ENCODE measurements at regions not wholly inside any gene's neighbourhood (a gene's known extent, or its start where the extent isn't known, plus 50 kb on each side); places are given as distances from the start of the nearest gene placed in this dataset.

GRCh38 chr5:56540266-56540665 lies 275.1 kb upstream of the MAP3K1 start:
- DNase-seq: no peak

- DNase-seq: no peak
Measured at GRCh38 chr5:56538580-56538979, 276.8 kb upstream of the MAP3K1 start.

GRCh38 chr5:56535347-56535746 lies 280.0 kb upstream of the MAP3K1 start:
- no peak for DNase-seq

GRCh38 chr5:56534102-56534829 lies 281.1 kb upstream of the MAP3K1 start:
- DNase-seq: no peak

- no peak for DNase-seq
Measured at GRCh38 chr5:56532466-56532865, 282.9 kb upstream of the MAP3K1 start.

- no peak for DNase-seq
Measured at GRCh38 chr5:56530626-56531138, 284.7 kb upstream of the MAP3K1 start.

- DNase-seq: no peak
Measured at GRCh38 chr5:56529666-56530430, 285.5 kb upstream of the MAP3K1 start.

GRCh38 chr5:56527174-56527573 lies 288.2 kb upstream of the MAP3K1 start:
- DNase-seq: no peak

- DNase-seq: no peak
Measured at GRCh38 chr5:56525113-56525512, 290.2 kb upstream of the MAP3K1 start.

- no peak for DNase-seq
Measured at GRCh38 chr5:56523790-56524575, 290.9 kb upstream of the ANKRD55 start.

GRCh38 chr5:56522960-56523359 lies 289.8 kb upstream of the ANKRD55 start:
- DNase-seq: no peak

- no peak for DNase-seq
Measured at GRCh38 chr5:56522169-56522568, 289.0 kb upstream of the ANKRD55 start.

- no peak for DNase-seq
Measured at GRCh38 chr5:56520986-56521730, 288.0 kb upstream of the ANKRD55 start.

GRCh38 chr5:56518820-56519219 lies 285.7 kb upstream of the ANKRD55 start:
- DNase-seq: no peak

GRCh38 chr5:56517011-56517416 lies 283.9 kb upstream of the ANKRD55 start:
- DNase-seq: no peak

GRCh38 chr5:56516441-56516840 lies 283.3 kb upstream of the ANKRD55 start:
- DNase-seq: no peak

GRCh38 chr5:56516035-56516434 lies 282.9 kb upstream of the ANKRD55 start:
- no peak for DNase-seq

- no peak for DNase-seq
Measured at GRCh38 chr5:56515011-56515410, 281.9 kb upstream of the ANKRD55 start.

- DNase-seq: no peak
Measured at GRCh38 chr5:56514245-56514644, 281.1 kb upstream of the ANKRD55 start.

GRCh38 chr5:56513141-56513540 lies 280.0 kb upstream of the ANKRD55 start:
- DNase-seq: no peak

- no peak for DNase-seq
Measured at GRCh38 chr5:56512313-56512996, 279.3 kb upstream of the ANKRD55 start.

GRCh38 chr5:56511326-56511841 lies 278.3 kb upstream of the ANKRD55 start:
- no peak for DNase-seq

Data from activated CD4-positive, CD25-positive, alpha-beta regulatory T cell treated with anti-CD3 and anti-CD28 coated beads, Interleukin-2, amount 50 U/mL, for 72 hours (primary cell).